ENCODE measurements at regions not wholly inside any gene's neighbourhood (a gene's known extent, or its start where the extent isn't known, plus 50 kb on each side); places are given as distances from the start of the nearest gene placed in this dataset.

GRCh38 chr7:34438436-34438835 lies 219.6 kb upstream of the NPSR1 start:
- TF ChIP-seq CTCF (IDR thresholded peaks at IDR 0.05; ENCODE audit: insufficient read depth, low read depth, low read length), result no peak
- TF ChIP-seq EZH2 (IDR thresholded peaks at IDR 0.05; ENCODE audit: insufficient read depth, low read length), result no peak
